Activated naive CD8-positive, alpha-beta T cell (primary cell): ENCODE measurements at regions not wholly inside any gene's neighbourhood (a gene's known extent, or its start where the extent isn't known, plus 50 kb on each side); places are given as distances from the start of the nearest gene placed in this dataset.

Experiments used
- H3K27ac Mint-ChIP-seq: one replicate; pipeline ENCODE4 v1.8.0; 2021; ENCODE audit warnings: mixed read lengths
- H3K27me3 Mint-ChIP-seq: one replicate; pipeline ENCODE4 v1.8.0; 2021; ENCODE audit warnings: mixed read lengths
- H3K36me3 Mint-ChIP-seq: one replicate; pipeline ENCODE4 v1.8.0; 2021; ENCODE audit warnings: mixed read lengths
- H3K4me1 Mint-ChIP-seq: one replicate; pipeline ENCODE4 v1.8.0; 2021; ENCODE audit warnings: low read depth, mixed read lengths
- H3K4me3 Mint-ChIP-seq: one replicate; pipeline ENCODE4 v1.8.0; 2021; ENCODE audit warnings: mild to moderate bottlenecking, mixed read lengths
- H3K9me3 Mint-ChIP-seq: one replicate; pipeline ENCODE4 v1.8.0; 2021; ENCODE audit warnings: low read depth, mixed read lengths

- Mint-ChIP-seq H3K27me3 (peaks cover 3% of the 10 kb centered on the region), H3K9me3 (no peaks in the 10 kb centered on the region), H3K27ac (no peak overlapping the region), H3K4me3 (no peak overlapping the region), H3K36me3 (no peaks in the 10 kb centered on the region), H3K4me1 (no peaks in the 10 kb centered on the region)
These were observed 400.5 kb downstream of the MATN1 start for GRCh38 chr1:30322859-30323257.

GRCh38 chr1:30321996-30322858 is 401.2 kb downstream of the MATN1 start:
- Mint-ChIP-seq H3K4me1 (no peaks in the 10 kb centered on the region), H3K36me3 (no peaks in the 10 kb centered on the region), H3K27me3 (peaks cover 3% of the 10 kb centered on the region), H3K9me3 (no peaks in the 10 kb centered on the region), H3K4me3 (no peak overlapping the region), H3K27ac (no peak overlapping the region)

DNA sequence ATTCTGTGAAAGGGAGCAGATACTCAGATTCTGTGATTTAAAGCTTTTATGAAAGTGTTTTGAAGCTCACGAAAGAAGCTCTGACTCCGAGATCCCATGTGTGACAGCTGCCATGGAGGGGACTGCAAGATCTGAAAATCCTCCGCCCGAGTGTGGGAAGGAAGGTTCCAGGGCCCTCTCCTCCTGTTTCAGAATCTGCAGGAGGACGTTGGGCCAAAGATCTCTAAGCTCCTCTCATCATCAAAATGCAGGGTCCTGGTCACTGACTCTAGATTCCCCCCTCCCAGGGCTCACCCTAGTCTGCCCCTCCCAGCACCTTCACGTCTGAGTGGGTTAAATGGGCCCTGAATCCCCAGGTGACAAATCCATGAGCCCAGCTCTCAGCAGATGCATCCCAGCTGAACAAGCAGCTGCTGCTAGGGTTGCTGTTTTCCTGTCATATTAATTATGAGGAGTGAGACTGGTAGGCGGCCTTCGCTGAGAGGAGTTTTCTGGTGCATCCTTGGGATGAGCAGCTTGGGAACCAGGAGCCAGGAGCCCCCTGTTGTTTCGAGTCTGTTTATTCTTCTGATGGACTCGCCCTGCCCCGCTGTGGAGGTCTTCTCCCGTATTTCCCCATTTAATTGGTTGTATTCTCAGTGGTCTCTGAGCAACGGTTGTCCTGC is 402.0 kb downstream of the MATN1 start:
- no peaks in the 10 kb centered on the region for H3K9me3 Mint-ChIP-seq
- H3K4me3 Mint-ChIP-seq, result no peak overlapping the region
- H3K4me1 Mint-ChIP-seq, result no peaks in the 10 kb centered on the region
- H3K27me3 Mint-ChIP-seq, result peaks cover 3% of the 10 kb centered on the region
- no peaks in the 10 kb centered on the region for H3K36me3 Mint-ChIP-seq
- no peak overlapping the region for H3K27ac Mint-ChIP-seq

- no peaks in the 10 kb centered on the region for H3K36me3 Mint-ChIP-seq
- no peaks in the 10 kb centered on the region for H3K9me3 Mint-ChIP-seq
- H3K27me3 Mint-ChIP-seq, result peaks cover 5% of the 10 kb centered on the region
- no peak overlapping the region for H3K4me3 Mint-ChIP-seq
- no peaks in the 10 kb centered on the region for H3K4me1 Mint-ChIP-seq
- H3K27ac Mint-ChIP-seq, result no peak overlapping the region
These were observed 402.8 kb downstream of the MATN1 start for GRCh38 chr1:30320581-30320890.

DNA sequence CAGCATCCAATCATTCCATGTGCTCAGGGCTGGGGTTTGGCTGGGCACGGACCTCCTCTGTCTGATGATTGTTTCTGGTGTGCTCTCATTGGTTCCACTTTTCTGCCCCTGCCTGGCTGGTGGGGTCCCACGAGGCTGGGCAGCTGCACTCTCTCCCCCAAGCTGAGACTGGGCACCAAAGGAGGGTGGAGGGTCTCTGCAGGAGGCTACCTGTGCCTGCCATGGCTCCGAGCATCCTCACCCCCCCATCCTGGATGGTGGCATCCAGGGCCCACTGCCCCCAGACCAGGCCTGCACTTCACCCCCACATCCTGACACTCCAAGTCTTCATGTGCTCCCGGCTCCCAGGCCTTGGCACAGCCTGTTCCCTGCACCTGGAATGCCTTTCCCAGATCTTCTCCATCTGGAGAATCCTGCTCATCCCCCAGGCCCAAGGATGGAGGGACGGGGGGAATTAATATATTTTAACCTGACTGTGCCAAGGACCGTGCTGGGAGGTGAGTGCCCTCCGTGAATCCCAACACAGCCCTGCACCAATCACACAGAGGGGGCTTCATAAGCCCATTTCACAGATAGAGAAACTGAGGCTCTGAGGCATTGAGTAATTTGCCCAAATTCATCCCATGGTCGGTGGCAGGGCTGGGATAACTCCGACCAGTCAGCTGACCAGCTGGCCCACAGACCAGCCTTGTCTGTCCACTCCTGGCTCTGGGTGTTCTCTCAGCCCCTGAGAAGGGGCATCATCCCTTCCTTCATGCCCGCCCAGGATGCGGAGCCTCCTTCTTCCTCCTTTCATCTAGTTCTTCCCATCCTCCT is 403.4 kb downstream of the MATN1 start:
- H3K27me3 Mint-ChIP-seq, result peaks cover 5% of the 10 kb centered on the region
- H3K4me1 Mint-ChIP-seq, result no peaks in the 10 kb centered on the region
- H3K4me3 Mint-ChIP-seq, result no peak overlapping the region
- no peak overlapping the region for H3K27ac Mint-ChIP-seq
- no peaks in the 10 kb centered on the region for H3K9me3 Mint-ChIP-seq
- no peaks in the 10 kb centered on the region for H3K36me3 Mint-ChIP-seq

DNA sequence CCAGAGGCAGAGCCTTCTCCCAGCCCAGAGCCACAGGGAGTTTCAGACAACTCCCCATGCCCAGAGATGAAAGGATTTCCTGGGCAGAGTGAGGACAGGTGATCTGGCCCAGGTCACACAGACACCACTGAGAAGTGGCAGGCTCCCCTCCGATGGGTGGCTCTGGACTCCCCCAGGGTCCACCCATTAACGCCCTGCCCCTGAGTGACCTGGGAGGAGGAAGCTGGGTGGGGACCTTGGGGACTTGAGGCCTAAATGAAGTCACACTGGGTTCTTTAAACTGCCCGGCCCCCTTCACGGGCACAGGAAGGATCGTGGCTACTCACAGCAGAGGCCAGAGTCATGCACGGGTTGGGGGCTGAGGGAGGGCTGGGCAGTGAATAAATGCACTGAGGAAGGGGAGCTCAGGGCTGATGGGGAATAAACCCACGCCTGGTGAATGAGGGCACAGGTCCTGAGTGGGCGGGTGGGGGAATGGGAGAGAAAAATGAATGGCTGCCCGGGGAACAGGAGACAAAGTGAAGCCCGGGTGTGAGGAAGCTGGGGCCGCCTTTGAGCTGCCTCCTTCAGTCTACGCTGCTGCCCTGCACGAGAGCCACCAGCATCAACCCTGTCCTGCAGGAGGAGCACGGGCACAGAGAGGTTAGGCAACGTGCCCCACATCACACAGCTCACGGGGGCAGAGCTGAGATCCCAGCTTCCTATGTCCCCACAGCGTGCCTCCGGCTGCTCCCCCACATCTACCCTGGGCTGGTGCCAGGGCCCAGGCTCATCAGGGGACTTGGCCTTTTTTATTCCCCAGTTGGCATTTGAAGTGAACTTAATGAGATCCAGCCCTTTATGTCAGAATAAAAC is 404.3 kb downstream of the MATN1 start:
- Mint-ChIP-seq H3K27me3 (peaks cover 5% of the 10 kb centered on the region), H3K9me3 (no peaks in the 10 kb centered on the region), H3K27ac (no peak overlapping the region), H3K4me3 (no peak overlapping the region), H3K4me1 (no peaks in the 10 kb centered on the region), H3K36me3 (no peaks in the 10 kb centered on the region)

DNA sequence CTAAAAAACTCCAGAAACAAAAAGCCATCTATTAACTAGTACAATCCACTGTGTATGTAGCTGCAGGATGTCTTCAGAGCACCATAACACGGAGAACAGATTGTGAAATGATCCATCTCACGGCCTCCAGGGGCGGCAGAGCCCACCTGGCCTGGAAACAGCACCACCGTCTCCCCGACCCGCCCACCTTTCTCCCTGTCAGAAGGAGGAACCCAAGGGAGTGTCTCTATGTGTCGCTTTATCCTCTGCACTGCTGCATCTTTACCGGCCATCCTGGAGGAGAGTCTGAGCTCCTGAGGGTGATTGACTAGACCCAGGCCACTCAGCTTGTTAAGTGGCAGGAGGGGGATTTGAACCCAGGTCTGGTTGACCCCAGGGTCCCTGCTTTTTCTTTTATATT is 405.0 kb downstream of the MATN1 start:
- Mint-ChIP-seq H3K36me3 (no peaks in the 10 kb centered on the region), H3K27ac (no peak overlapping the region), H3K9me3 (no peaks in the 10 kb centered on the region), H3K4me1 (no peaks in the 10 kb centered on the region), H3K4me3 (no peak overlapping the region), H3K27me3 (peaks cover 5% of the 10 kb centered on the region)

DNA sequence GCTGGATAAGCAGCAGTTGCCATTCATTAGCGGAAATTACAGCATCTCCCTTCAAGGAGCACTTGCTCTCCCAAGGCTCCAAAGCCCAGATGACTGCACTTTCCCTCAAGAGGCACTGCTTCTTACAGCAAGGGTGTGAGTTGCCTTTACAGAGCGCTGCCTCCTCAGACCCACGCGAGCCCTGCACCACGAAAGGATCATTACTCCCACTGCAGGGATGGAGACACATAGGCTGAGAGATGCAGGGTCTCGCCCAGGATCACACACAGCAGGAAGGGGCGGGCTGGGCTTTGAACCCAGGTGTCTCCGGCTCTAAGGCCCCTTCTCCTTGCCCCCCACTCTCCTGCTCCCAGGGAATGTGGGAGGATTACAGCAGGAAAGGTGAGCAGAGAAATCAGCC is 405.5 kb downstream of the MATN1 start:
- H3K27me3 Mint-ChIP-seq, result peaks cover 2% of the 10 kb centered on the region
- H3K36me3 Mint-ChIP-seq, result no peaks in the 10 kb centered on the region

DNA sequence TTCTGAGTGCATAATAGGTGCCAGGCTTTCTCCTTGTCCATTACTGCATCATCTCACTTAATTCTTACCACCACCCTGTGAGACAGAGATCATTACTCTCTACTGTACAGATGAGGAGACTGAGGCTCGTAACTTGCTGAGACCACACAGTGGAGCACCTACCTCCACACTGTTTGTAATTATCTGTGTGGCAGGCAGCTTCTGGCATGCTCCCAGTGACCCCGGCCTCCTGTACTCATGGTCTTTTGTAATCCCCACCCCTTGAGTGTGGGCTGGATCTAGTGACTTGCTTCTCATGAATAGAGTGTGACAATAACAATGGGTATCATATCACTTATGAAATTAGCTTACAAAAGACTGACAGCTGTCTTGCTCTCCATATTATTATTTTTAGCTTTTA is 407.3 kb downstream of the MATN1 start:
- no peaks in the 10 kb centered on the region for H3K4me1 Mint-ChIP-seq
- H3K27ac Mint-ChIP-seq, result no peak overlapping the region
- H3K9me3 Mint-ChIP-seq, result no peaks in the 10 kb centered on the region
- no peak overlapping the region for H3K4me3 Mint-ChIP-seq
- peaks cover 7% of the 10 kb centered on the region for H3K27me3 Mint-ChIP-seq
- H3K36me3 Mint-ChIP-seq, result no peaks in the 10 kb centered on the region

More for the DNA sequence above, 405.5 kb downstream of the MATN1 start:
- Mint-ChIP-seq H3K4me1 (no peaks in the 10 kb centered on the region), H3K9me3 (no peaks in the 10 kb centered on the region), H3K4me3 (no peak overlapping the region), H3K27ac (no peak overlapping the region)

GRCh38 chr1:30315185-30315960 is 408.0 kb downstream of the MATN1 start:
- no peak overlapping the region for H3K4me3 Mint-ChIP-seq
- no peaks in the 10 kb centered on the region for H3K9me3 Mint-ChIP-seq
- H3K27ac Mint-ChIP-seq, result no peak overlapping the region
- no peaks in the 10 kb centered on the region for H3K36me3 Mint-ChIP-seq
- no peaks in the 10 kb centered on the region for H3K4me1 Mint-ChIP-seq
- H3K27me3 Mint-ChIP-seq, result peaks cover 7% of the 10 kb centered on the region

DNA sequence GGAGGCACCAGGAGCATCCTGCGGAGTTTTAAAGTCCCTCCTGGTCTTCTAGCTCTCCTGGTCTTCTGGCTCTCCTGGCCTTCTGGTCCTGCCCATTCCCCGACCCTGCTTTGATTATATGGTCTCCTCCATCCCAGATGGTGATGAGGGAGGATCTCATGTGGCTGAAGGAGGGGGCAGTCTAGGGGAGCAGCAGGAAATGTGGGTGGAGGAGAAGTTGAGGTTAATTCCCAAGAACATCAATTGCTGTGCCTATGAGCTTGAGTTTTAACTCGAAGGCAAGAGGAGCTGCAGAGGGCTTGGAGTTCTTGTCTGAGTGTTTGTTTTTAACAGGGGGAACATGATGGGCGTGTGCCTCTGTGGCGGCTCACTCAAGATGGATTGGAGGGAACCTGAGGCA is 408.8 kb downstream of the MATN1 start:
- no peaks in the 10 kb centered on the region for H3K36me3 Mint-ChIP-seq

DNA sequence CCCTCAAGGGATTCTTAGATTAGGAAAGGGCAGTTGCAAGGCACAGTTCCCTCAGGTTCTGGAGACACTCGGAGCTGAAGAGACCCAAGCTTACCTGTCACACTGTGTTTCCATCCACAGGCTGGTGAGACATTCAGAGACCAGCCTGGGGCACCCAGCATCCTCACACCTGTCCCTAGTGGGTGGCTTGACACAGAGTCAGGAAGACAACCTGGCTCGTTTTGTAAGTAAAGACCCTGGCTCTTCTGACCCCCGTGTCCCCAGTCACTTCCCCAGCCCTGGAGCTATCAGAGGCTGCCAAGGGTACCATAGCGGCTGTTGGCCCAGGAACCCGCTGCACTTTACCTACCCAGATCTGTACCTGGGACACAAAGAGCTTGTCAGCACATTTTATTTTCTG is 409.8 kb downstream of the MATN1 start:
- no peaks in the 10 kb centered on the region for H3K9me3 Mint-ChIP-seq
- no peaks in the 10 kb centered on the region for H3K36me3 Mint-ChIP-seq
- no peak overlapping the region for H3K27ac Mint-ChIP-seq
- H3K4me3 Mint-ChIP-seq, result no peak overlapping the region
- H3K4me1 Mint-ChIP-seq, result no peaks in the 10 kb centered on the region
- H3K27me3 Mint-ChIP-seq, result peaks cover 7% of the 10 kb centered on the region

More for the DNA sequence above, 408.8 kb downstream of the MATN1 start:
- H3K9me3 Mint-ChIP-seq, result no peaks in the 10 kb centered on the region
- no peak overlapping the region for H3K27ac Mint-ChIP-seq
- no peaks in the 10 kb centered on the region for H3K4me1 Mint-ChIP-seq
- H3K27me3 Mint-ChIP-seq, result peaks cover 7% of the 10 kb centered on the region
- no peak overlapping the region for H3K4me3 Mint-ChIP-seq

- H3K27ac Mint-ChIP-seq, result no peak overlapping the region
- H3K4me1 Mint-ChIP-seq, result no peaks in the 10 kb centered on the region
- no peak overlapping the region for H3K4me3 Mint-ChIP-seq
- no peaks in the 10 kb centered on the region for H3K9me3 Mint-ChIP-seq
- peaks cover 8% of the 10 kb centered on the region for H3K27me3 Mint-ChIP-seq
- no peaks in the 10 kb centered on the region for H3K36me3 Mint-ChIP-seq
These were observed 410.2 kb downstream of the MATN1 start for GRCh38 chr1:30313176-30313575.

GRCh38 chr1:30312226-30312625 is 411.2 kb downstream of the MATN1 start:
- no peak overlapping the region for H3K27ac Mint-ChIP-seq
- no peaks in the 10 kb centered on the region for H3K9me3 Mint-ChIP-seq
- H3K4me3 Mint-ChIP-seq, result no peak overlapping the region
- no peaks in the 10 kb centered on the region for H3K4me1 Mint-ChIP-seq
- peaks cover 12% of the 10 kb centered on the region for H3K27me3 Mint-ChIP-seq
- H3K36me3 Mint-ChIP-seq, result no peaks in the 10 kb centered on the region
